HEK293T (cell line): ENCODE measurements at regions not wholly inside any gene's neighbourhood (a gene's known extent, or its start where the extent isn't known, plus 50 kb on each side); places are given as distances from the start of the nearest gene placed in this dataset.

ENCODE experiments used
- CTCF ChIA-PET: fragments of 350-600 bp; formaldehyde crosslinking; extraction: SDS; loops from one replicate; lab custom pipeline; 2021; ENCODE audit warnings: antibody characterized with exemption, inconsistent platforms; lab: Yijun Ruan, JAX
- POLR2A ChIA-PET: fragments of 350-600 bp; formaldehyde crosslinking; extraction: SDS; loops from one replicate; lab custom pipeline; 2020; ENCODE audit warnings: antibody characterized with exemption, inconsistent platforms; lab: Yijun Ruan, JAX
- DNase-seq: peaks from one replicate; pipeline ENCODE4 v3.0.0; 2012; ENCODE audit warnings: mixed read lengths; ENCODE audit errors: extremely low spot score
- ARNT ChIP-seq: fragments of 450-650 bp; IDR thresholded peaks from 2 replicates; pipeline ENCODE4 v1.6.1; 2017; ENCODE audit warnings: mild to moderate bottlenecking
- BHLHE40 ChIP-seq: fragments of 450-650 bp; IDR thresholded peaks from 2 replicates; pipeline ENCODE4 v1.6.1; 2016; ENCODE audit warnings: mild to moderate bottlenecking, moderate library complexity, borderline replicate concordance
- CTBP1 ChIP-seq: fragments of 450-650 bp; IDR thresholded peaks from 2 replicates; pipeline ENCODE4 v1.6.1; 2016; ENCODE audit warnings: borderline replicate concordance
- ELF4 ChIP-seq: fragments of 450-650 bp; IDR thresholded peaks from 2 replicates; pipeline ENCODE4 v1.6.1; 2017; ENCODE audit warnings: antibody characterized with exemption
- FOXA1 ChIP-seq: fragments of 450-650 bp; IDR thresholded peaks from 2 replicates; pipeline ENCODE4 v1.6.1; 2016; ENCODE audit warnings: mild to moderate bottlenecking
- FOXK2 ChIP-seq: fragments of 450-650 bp; IDR thresholded peaks from 2 replicates; pipeline ENCODE4 v1.6.1; 2016; ENCODE audit warnings: mild to moderate bottlenecking
- FOXM1 ChIP-seq: fragments of 450-650 bp; IDR thresholded peaks from 2 replicates; pipeline ENCODE4 v1.6.1; 2017; ENCODE audit warnings: mild to moderate bottlenecking, borderline replicate concordance
- HDGF ChIP-seq: fragments of 450-650 bp; IDR thresholded peaks from 2 replicates; pipeline ENCODE4 v1.6.1; 2017; ENCODE audit warnings: antibody characterized with exemption, borderline replicate concordance
- L3MBTL2 ChIP-seq: fragments of 450-650 bp; conservative IDR thresholded peaks from 2 replicates; pipeline ENCODE4 v1.6.1; 2016; ENCODE audit warnings: mild to moderate bottlenecking
- LEF1 ChIP-seq: fragments of 450-650 bp; IDR thresholded peaks from 2 replicates; pipeline ENCODE4 v1.6.1; 2017; ENCODE audit warnings: mild to moderate bottlenecking, borderline replicate concordance
- NFRKB ChIP-seq: fragments of 450-650 bp; IDR thresholded peaks from 2 replicates; pipeline ENCODE4 v1.6.1; 2016; ENCODE audit warnings: mild to moderate bottlenecking, moderate library complexity
- PKNOX1 ChIP-seq: fragments of 450-650 bp; IDR thresholded peaks from 2 replicates; pipeline ENCODE4 v1.6.1; 2016
- SP1 ChIP-seq: fragments of 450-650 bp; IDR thresholded peaks from 2 replicates; pipeline ENCODE4 v1.6.1; 2017
- SUZ12 ChIP-seq: fragments of 450-650 bp; IDR thresholded peaks from 2 replicates; pipeline ENCODE4 v1.6.1; 2016; ENCODE audit warnings: mild to moderate bottlenecking
- TARDBP ChIP-seq: fragments of 450-650 bp; IDR thresholded peaks from 2 replicates; pipeline ENCODE4 v1.6.1; 2016
- ZNF384 ChIP-seq: fragments of 450-650 bp; IDR thresholded peaks from 2 replicates; pipeline ENCODE4 v1.6.1; 2016

- no peak for TF ChIP-seq SUZ12
- TF ChIP-seq CTBP1: no peak
- TF ChIP-seq FOXK2: no peak
- no peak for TF ChIP-seq FOXA1
- no peak for TF ChIP-seq NFRKB
- TF ChIP-seq TARDBP: no peak
- TF ChIP-seq ARNT: no peak
- TF ChIP-seq L3MBTL2: no peak
- no peak for TF ChIP-seq LEF1
- TF ChIP-seq ELF4: no peak
- TF ChIP-seq FOXM1: no peak
- no peak for TF ChIP-seq BHLHE40
- TF ChIP-seq SP1: no peak
- TF ChIP-seq HDGF: no peak
- TF ChIP-seq PKNOX1: no peak
- no peak for TF ChIP-seq ZNF384
- no peak for DNase-seq
- CTCF ChIA-PET: no interaction called here
- POLR2A ChIA-PET: no interaction called here
These were observed 258.9 kb upstream of the MEIS2 start for GRCh38 chr15:37359101-37359892.

- TF ChIP-seq L3MBTL2: no peak
- no peak for TF ChIP-seq SP1
- TF ChIP-seq BHLHE40: no peak
- TF ChIP-seq TARDBP: no peak
- TF ChIP-seq ELF4: no peak
- TF ChIP-seq CTBP1: no peak
- no peak for TF ChIP-seq FOXM1
- DNase-seq: no peak
- ChIA-PET POLR2A (no interaction called here), CTCF (no interaction called here)
These were observed 259.5 kb upstream of the MEIS2 start for GRCh38 chr15:37359893-37360290.

GRCh38 chr15:37360724-37361123 is 260.4 kb upstream of the MEIS2 start:
- CTCF ChIA-PET: no interaction called here
- no peak for DNase-seq
- no peak for TF ChIP-seq PKNOX1
- no peak for TF ChIP-seq HDGF
- TF ChIP-seq L3MBTL2: no peak
- no peak for TF ChIP-seq FOXK2
- no peak for TF ChIP-seq SP1
- no peak for TF ChIP-seq SUZ12
- TF ChIP-seq FOXM1: no peak
- TF ChIP-seq ZNF384: no peak
- no peak for TF ChIP-seq FOXA1
- TF ChIP-seq BHLHE40: no peak
- TF ChIP-seq CTBP1: no peak
- TF ChIP-seq ELF4: no peak
- TF ChIP-seq ARNT: no peak
- TF ChIP-seq LEF1: no peak
- no peak for TF ChIP-seq TARDBP
- TF ChIP-seq NFRKB: no peak
- POLR2A ChIA-PET: no interaction called here

- DNase-seq: no peak
- TF ChIP-seq SP1: no peak
- CTCF ChIA-PET: no interaction called here
- POLR2A ChIA-PET: no interaction called here
These were observed 261.3 kb upstream of the MEIS2 start for GRCh38 chr15:37361621-37362020.

- no peak for TF ChIP-seq FOXM1
- no peak for TF ChIP-seq PKNOX1
- no peak for TF ChIP-seq CTBP1
- TF ChIP-seq SUZ12: no peak
- TF ChIP-seq LEF1: no peak
- no peak for TF ChIP-seq NFRKB
- TF ChIP-seq SP1: no peak
- no peak for TF ChIP-seq FOXK2
- no peak for TF ChIP-seq TARDBP
- ChIA-PET CTCF (no interaction called here), POLR2A (no interaction called here)
- no peak for DNase-seq
These were observed 262.1 kb upstream of the MEIS2 start for GRCh38 chr15:37362414-37362813.

GRCh38 chr15:37368961-37369360 is 268.6 kb upstream of the MEIS2 start:
- POLR2A ChIA-PET: no interaction called here
- TF ChIP-seq BHLHE40: no peak
- no peak for TF ChIP-seq ZNF384
- TF ChIP-seq NFRKB: no peak
- TF ChIP-seq LEF1: no peak
- no peak for TF ChIP-seq FOXA1
- TF ChIP-seq SP1: no peak
- no peak for TF ChIP-seq CTBP1
- TF ChIP-seq FOXK2: no peak
- TF ChIP-seq FOXM1: no peak
- TF ChIP-seq TARDBP: no peak
- no peak for TF ChIP-seq ELF4
- TF ChIP-seq L3MBTL2: no peak
- no peak for TF ChIP-seq HDGF
- no peak for TF ChIP-seq ARNT
- no peak for TF ChIP-seq PKNOX1
- TF ChIP-seq SUZ12: no peak
- DNase-seq: no peak
- CTCF ChIA-PET: no interaction called here
